ENCODE measurements at regions not wholly inside any gene's neighbourhood (a gene's known extent, or its start where the extent isn't known, plus 50 kb on each side); places are given as distances from the start of the nearest gene placed in this dataset.

DNA sequence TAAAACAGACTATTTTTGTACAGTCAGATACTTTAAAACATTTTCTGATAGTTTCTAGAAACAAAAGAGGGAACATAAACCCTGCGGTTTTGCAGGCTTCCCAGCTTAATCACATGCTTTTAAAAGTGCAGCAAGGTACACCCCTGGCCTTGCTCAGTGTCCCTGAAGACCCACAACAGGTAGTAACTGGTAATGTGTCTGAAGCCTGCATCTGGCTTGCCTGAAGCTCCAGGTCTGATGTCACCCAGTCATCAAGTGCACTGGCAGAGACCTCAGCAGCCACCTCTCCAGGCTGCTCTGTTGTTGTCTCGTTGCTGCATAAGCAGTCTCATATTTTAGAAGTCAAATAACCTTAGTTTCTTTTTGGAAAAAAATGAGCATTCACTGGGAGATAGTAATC lies 376.1 kb upstream of the MTPN start:
- TF ChIP-seq, protein P1, sequence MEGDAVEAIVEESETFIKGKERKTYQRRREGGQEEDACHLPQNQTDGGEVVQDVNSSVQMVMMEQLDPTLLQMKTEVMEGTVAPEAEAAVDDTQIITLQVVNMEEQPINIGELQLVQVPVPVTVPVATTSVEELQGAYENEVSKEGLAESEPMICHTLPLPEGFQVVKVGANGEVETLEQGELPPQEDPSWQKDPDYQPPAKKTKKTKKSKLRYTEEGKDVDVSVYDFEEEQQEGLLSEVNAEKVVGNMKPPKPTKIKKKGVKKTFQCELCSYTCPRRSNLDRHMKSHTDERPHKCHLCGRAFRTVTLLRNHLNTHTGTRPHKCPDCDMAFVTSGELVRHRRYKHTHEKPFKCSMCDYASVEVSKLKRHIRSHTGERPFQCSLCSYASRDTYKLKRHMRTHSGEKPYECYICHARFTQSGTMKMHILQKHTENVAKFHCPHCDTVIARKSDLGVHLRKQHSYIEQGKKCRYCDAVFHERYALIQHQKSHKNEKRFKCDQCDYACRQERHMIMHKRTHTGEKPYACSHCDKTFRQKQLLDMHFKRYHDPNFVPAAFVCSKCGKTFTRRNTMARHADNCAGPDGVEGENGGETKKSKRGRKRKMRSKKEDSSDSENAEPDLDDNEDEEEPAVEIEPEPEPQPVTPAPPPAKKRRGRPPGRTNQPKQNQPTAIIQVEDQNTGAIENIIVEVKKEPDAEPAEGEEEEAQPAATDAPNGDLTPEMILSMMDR (IDR thresholded peaks at IDR 0.05): no peak
- TF ChIP-seq POLR2AphosphoS5 (IDR thresholded peaks at IDR 0.05) (no peak), POLR2A (IDR thresholded peaks at IDR 0.05) (no peak), EP300 (IDR thresholded peaks at IDR 0.05) (no peak)

All from sigmoid colon (tissue), 4 donors.